IMR-90 (cell line): ENCODE measurements at regions not wholly inside any gene's neighbourhood (a gene's known extent, or its start where the extent isn't known, plus 50 kb on each side); places are given as distances from the start of the nearest gene placed in this dataset.

Source experiments
- ATAC-seq: fragments of 200-7000 bp; cut with Tn5 transposase; 2 replicates; pipeline ENCODE4 v1.9.1; 2020; ENCODE audit warnings: low read depth, mild to moderate bottlenecking, moderate library complexity
- BruUV-seq: library from RNA; stranded (reverse); fragments of 400-500 nt; replicated peaks from 2 replicates; lab custom pipeline; 2021; lab: Mats Ljungman, UMichigan
- CTCF ChIA-PET: fragments of 300-600 bp; formaldehyde crosslinking; extraction: SDS; loops from one replicate; lab custom pipeline; 2021; ENCODE audit warnings: antibody characterized with exemption; lab: Yijun Ruan, JAX
- POLR2A ChIA-PET: fragments of 300-600 bp; sonication (Branson Sonifier 250); formaldehyde crosslinking; loops from one replicate; lab custom pipeline; 2022; ENCODE audit warnings: antibody characterized with exemption; ENCODE audit not compliant: unreplicated experiment; lab: Charles Lee
- DNase-seq: peaks from one replicate; pipeline ENCODE4 v3.0.0; 2013
- H2AFZ ChIP-seq: replicated peaks from 2 replicates; pipeline ENCODE3; 2013; ENCODE audit warnings: low read length, mild to moderate bottlenecking; ENCODE audit not compliant: poor library complexity
- H2AK5ac ChIP-seq: 2 replicates; pipeline ENCODE4 v1.6.1; 2013; ENCODE audit warnings: low read depth, low read length, inconsistent platforms
- H2AK9ac ChIP-seq: replicated peaks from 2 replicates; pipeline ENCODE3; 2013; ENCODE audit warnings: mild to moderate bottlenecking, low read depth, low read length, moderate library complexity; ENCODE audit not compliant: poor library complexity
- H2BK120ac ChIP-seq: 2 replicates; pipeline ENCODE4 v1.6.1; 2013; ENCODE audit warnings: low read depth, low read length, inconsistent platforms
- H2BK15ac ChIP-seq: 3 replicates; pipeline ENCODE4 v1.6.1; 2013; ENCODE audit warnings: low read depth, low read length, inconsistent platforms
- H2BK20ac ChIP-seq: 2 replicates; pipeline ENCODE4 v1.6.1; 2013; ENCODE audit warnings: low read depth, mild to moderate bottlenecking, inconsistent platforms, low read length, moderate library complexity
- H2BK5ac ChIP-seq: 2 replicates; pipeline ENCODE4 v1.6.1; 2013; ENCODE audit warnings: mild to moderate bottlenecking, low read depth, low read length, inconsistent platforms; ENCODE audit not compliant: poor library complexity, severe bottlenecking
- H3K14ac ChIP-seq: replicated peaks from 2 replicates; pipeline ENCODE4 v1.6.1; 2013; ENCODE audit warnings: low read depth, low read length, inconsistent platforms
- H3K18ac ChIP-seq: 2 replicates; pipeline ENCODE4 v1.6.1; 2013; ENCODE audit warnings: low read depth, low read length, control low read depth
- H3K23ac ChIP-seq: 2 replicates; pipeline ENCODE4 v1.6.1; 2013; ENCODE audit warnings: low read depth, low read length, inconsistent platforms
- H3K27ac ChIP-seq: 2 replicates; pipeline ENCODE4 v1.5.1; 2013; ENCODE audit warnings: mild to moderate bottlenecking, control low read depth, low read length; ENCODE audit not compliant: insufficient read depth
- H3K27me3 ChIP-seq: 2 replicates; pipeline ENCODE4 v1.6.1; 2013; ENCODE audit warnings: low read length; ENCODE audit not compliant: control insufficient read depth, insufficient read depth
- H3K36me3 ChIP-seq: 2 replicates; pipeline ENCODE4 v1.6.1; 2013; ENCODE audit warnings: low read length, mixed read lengths; ENCODE audit not compliant: control insufficient read depth, insufficient read depth
- H3K4ac ChIP-seq: 2 replicates; pipeline ENCODE4 v1.6.1; 2013; ENCODE audit warnings: low read depth, low read length, inconsistent platforms
- H3K4me1 ChIP-seq: 2 replicates; pipeline ENCODE4 v1.6.1; 2013; ENCODE audit warnings: low read length, mixed read lengths; ENCODE audit not compliant: control insufficient read depth, insufficient read depth
- H3K4me2 ChIP-seq: 2 replicates; pipeline ENCODE4 v1.6.1; 2013; ENCODE audit warnings: low read depth, mild to moderate bottlenecking, control low read depth, low read length, moderate library complexity
- H3K4me3 ChIP-seq: 2 replicates; pipeline ENCODE4 v1.5.1; 2013; ENCODE audit warnings: low read depth, mild to moderate bottlenecking, control low read depth, low read length, moderate library complexity; ENCODE audit not compliant: insufficient read depth
- H3K56ac ChIP-seq: 2 replicates; pipeline ENCODE4 v1.6.1; 2013; ENCODE audit warnings: low read length, inconsistent platforms; ENCODE audit not compliant: insufficient read depth; ENCODE audit errors: extremely low read depth
- H3K79me1 ChIP-seq, 2 experiments: 2 replicates each; pipeline ENCODE4 v1.6.1; 2013; ENCODE audit warnings: low read length in 2 of 2, inconsistent platforms in 1 of 2, low read depth in 1 of 2
- H3K9ac ChIP-seq: 2 replicates; pipeline ENCODE4 v1.6.1; 2013; ENCODE audit warnings: low read depth, low read length, control low read depth
- H3K9me1 ChIP-seq: 2 replicates; pipeline ENCODE4 v1.6.1; 2013; ENCODE audit warnings: low read length, inconsistent platforms; ENCODE audit not compliant: insufficient read depth
- H3K9me3 ChIP-seq: 2 replicates; pipeline ENCODE4 v1.6.1; 2013; ENCODE audit warnings: low read length; ENCODE audit not compliant: control insufficient read depth, insufficient read depth
- H4K20me1 ChIP-seq: 2 replicates; pipeline ENCODE4 v1.6.1; 2013; ENCODE audit warnings: low read length, inconsistent platforms; ENCODE audit not compliant: insufficient read depth
- H4K5ac ChIP-seq: 2 replicates; pipeline ENCODE4 v1.6.1; 2013; ENCODE audit warnings: mild to moderate bottlenecking, low read depth, low read length, control low read depth
- H4K8ac ChIP-seq, 2 experiments: 2 replicates each; pipeline ENCODE4 v1.6.1; 2013; ENCODE audit warnings: low read depth in 2 of 2, low read length in 2 of 2, control low read depth in 1 of 2, inconsistent platforms in 1 of 2
- H4K91ac ChIP-seq: 2 replicates; pipeline ENCODE4 v1.6.1; 2013; ENCODE audit warnings: low read depth, low read length, inconsistent platforms; ENCODE audit not compliant: insufficient read depth
- BHLHE40 ChIP-seq: fragments of 150-350 bp; IDR thresholded peaks from 2 replicates; pipeline ENCODE4 v1.6.1; 2016; ENCODE audit warnings: mild to moderate bottlenecking, low read depth, low read length
- CEBPB ChIP-seq: IDR thresholded peaks from 2 replicates; pipeline ENCODE4 v1.6.1; 2012; ENCODE audit warnings: low read depth, low read length, improper control_type of control experiment
- CHD1 ChIP-seq: IDR thresholded peaks from 2 replicates; pipeline ENCODE4 v1.6.1; 2012; ENCODE audit warnings: low read depth, low read length, improper control_type of control experiment
- FOS ChIP-seq: fragments of 150-350 bp; IDR thresholded peaks from 2 replicates; pipeline ENCODE4 v1.6.1; 2016; ENCODE audit warnings: low read depth, low read length
- MAFK ChIP-seq: IDR thresholded peaks from 2 replicates; pipeline ENCODE4 v1.6.1; 2012; ENCODE audit warnings: low read depth, low read length, improper control_type of control experiment
- NFE2L2 ChIP-seq: fragments of 150-350 bp; IDR thresholded peaks from 2 replicates; pipeline ENCODE4 v1.6.1; 2016; ENCODE audit warnings: low read depth, mild to moderate bottlenecking, low read length
- POLR2A ChIP-seq: IDR thresholded peaks from 2 replicates; pipeline ENCODE4 v1.6.1; 2012; ENCODE audit warnings: mild to moderate bottlenecking, low read depth, low read length
- RAD21 ChIP-seq: IDR thresholded peaks from 2 replicates; pipeline ENCODE4 v1.6.1; 2012; ENCODE audit warnings: low read length, improper control_type of control experiment
- RCOR1 ChIP-seq: IDR thresholded peaks from 2 replicates; pipeline ENCODE4 v1.6.1; 2012; ENCODE audit warnings: mild to moderate bottlenecking, low read length, improper control_type of control experiment; ENCODE audit not compliant: insufficient replicate concordance
- SMC3 ChIP-seq: fragments of 150-350 bp; IDR thresholded peaks from 2 replicates; pipeline ENCODE4 v1.6.1; 2016; ENCODE audit warnings: low read depth, mild to moderate bottlenecking, antibody characterized with exemption, low read length, moderate library complexity
- USF2 ChIP-seq: fragments of 150-350 bp; IDR thresholded peaks from 2 replicates; pipeline ENCODE4 v1.6.1; 2017; ENCODE audit warnings: mild to moderate bottlenecking, antibody characterized with exemption, low read length, low read depth
- WGBS, 2 experiments: methylation state at CpG; one replicate each; pipeline versions ENCODE4 v1.1.5 to v1.1.7; 2013; ENCODE audit warnings: missing lambda C conversion rate in 2 of 2; ENCODE audit not compliant: insufficient read length in 1 of 2; ENCODE audit errors: extremely low coverage in 2 of 2; 5-methylcytosine and 5-hydroxymethylcytosine counted together
- dilution Hi-C: fragments of 300-500 bp; cut with HindIII; formaldehyde crosslinking; loops from one replicate; pipeline ENCODE4 v1.14.3; 2018; ENCODE audit warnings: low sequenced_read_pairs; ENCODE audit not compliant: unreplicated experiment
- in situ Hi-C: fragments of 300-500 bp; cut with MboI; formaldehyde crosslinking; loops from 3 replicates; pipeline ENCODE4 v1.14.3; 2019; ENCODE audit warnings: low sequenced_read_pairs, inconsistent platforms, mixed read lengths
- intact Hi-C: fragments of 100-400 bp; cut with micrococcal nuclease; formaldehyde crosslinking; loops from 2 replicates; pipeline ENCODE4 v1.10.0; 2022
- TF ChIP-seq, protein P1 (sequence below): conservative IDR thresholded peaks from 2 replicates; pipeline ENCODE4 v1.5.1; 2012; ENCODE audit warnings: mild to moderate bottlenecking, low read depth, low read length, improper control_type of control experiment
- TF ChIP-seq, protein P2 (sequence below): fragments of 150-350 bp; IDR thresholded peaks from 2 replicates; pipeline ENCODE4 v1.6.1; 2016; ENCODE audit warnings: low read depth, mild to moderate bottlenecking, low read length, moderate library complexity, borderline replicate concordance

DNA sequence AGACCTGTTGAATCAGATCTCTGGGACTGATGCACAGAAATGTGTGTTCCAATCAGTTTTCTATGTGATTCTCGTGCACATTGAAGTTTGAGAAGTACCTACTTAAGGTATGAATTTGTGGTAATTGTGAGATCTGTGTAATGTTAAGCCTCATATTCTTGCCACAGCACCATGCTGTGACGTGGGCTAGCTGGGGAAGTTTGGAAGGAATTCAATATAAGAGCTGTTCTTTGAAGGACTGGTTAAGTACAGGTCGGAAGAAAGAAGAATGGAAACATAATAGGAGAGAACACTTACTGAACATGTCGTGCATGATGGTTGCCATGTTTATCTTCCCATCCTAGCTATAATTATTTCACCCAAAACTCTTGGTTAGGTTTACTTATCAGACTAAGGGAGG lies 79.7 kb upstream of the CXXC4 start:
- in situ Hi-C loops (no loop called here), intact Hi-C loops (no loop called here), dilution Hi-C loops (no loop called here)
- Histone ChIP-seq H2AK5ac (no peak overlapping the region), H2BK20ac (no peak overlapping the region), H2BK5ac (no peak overlapping the region), H3K18ac (no peak overlapping the region), H2BK15ac (no peak overlapping the region), H3K56ac (no peak overlapping the region), H3K27ac (no peak overlapping the region), H3K27me3 (no peaks in the 10 kb centered on the region), H3K4me2 (no peak overlapping the region), H2AFZ (no peak overlapping the region), H4K91ac (no peak overlapping the region), H4K5ac (no peak overlapping the region), H4K8ac (no peak overlapping the region), H3K9me1 (no peaks in the 10 kb centered on the region), H3K79me1 (no peaks in the 10 kb centered on the region), H3K4me1 (no peaks in the 10 kb centered on the region), H2AK9ac (no peak overlapping the region), H3K9ac (no peak overlapping the region), H3K4ac (no peak overlapping the region), H3K4me3 (no peak overlapping the region), H3K23ac (no peak overlapping the region), H4K20me1 (no peaks in the 10 kb centered on the region), H3K36me3 (no peaks in the 10 kb centered on the region), H3K9me3 (0 out of 2 replicates have a peak, but pooled peaks cover 2% of the 10 kb centered on the region), H2BK120ac (no peak overlapping the region), H3K14ac (no peak overlapping the region)
- ATAC-seq (no peak), DNase-seq (no peak)
- ChIA-PET CTCF (no interaction called here), POLR2A (no interaction called here)
- no peak for TF ChIP-seq FOS
- no peak for TF ChIP-seq RCOR1
- TF ChIP-seq, protein P1, sequence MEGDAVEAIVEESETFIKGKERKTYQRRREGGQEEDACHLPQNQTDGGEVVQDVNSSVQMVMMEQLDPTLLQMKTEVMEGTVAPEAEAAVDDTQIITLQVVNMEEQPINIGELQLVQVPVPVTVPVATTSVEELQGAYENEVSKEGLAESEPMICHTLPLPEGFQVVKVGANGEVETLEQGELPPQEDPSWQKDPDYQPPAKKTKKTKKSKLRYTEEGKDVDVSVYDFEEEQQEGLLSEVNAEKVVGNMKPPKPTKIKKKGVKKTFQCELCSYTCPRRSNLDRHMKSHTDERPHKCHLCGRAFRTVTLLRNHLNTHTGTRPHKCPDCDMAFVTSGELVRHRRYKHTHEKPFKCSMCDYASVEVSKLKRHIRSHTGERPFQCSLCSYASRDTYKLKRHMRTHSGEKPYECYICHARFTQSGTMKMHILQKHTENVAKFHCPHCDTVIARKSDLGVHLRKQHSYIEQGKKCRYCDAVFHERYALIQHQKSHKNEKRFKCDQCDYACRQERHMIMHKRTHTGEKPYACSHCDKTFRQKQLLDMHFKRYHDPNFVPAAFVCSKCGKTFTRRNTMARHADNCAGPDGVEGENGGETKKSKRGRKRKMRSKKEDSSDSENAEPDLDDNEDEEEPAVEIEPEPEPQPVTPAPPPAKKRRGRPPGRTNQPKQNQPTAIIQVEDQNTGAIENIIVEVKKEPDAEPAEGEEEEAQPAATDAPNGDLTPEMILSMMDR = no peak
- TF ChIP-seq, protein P2, sequence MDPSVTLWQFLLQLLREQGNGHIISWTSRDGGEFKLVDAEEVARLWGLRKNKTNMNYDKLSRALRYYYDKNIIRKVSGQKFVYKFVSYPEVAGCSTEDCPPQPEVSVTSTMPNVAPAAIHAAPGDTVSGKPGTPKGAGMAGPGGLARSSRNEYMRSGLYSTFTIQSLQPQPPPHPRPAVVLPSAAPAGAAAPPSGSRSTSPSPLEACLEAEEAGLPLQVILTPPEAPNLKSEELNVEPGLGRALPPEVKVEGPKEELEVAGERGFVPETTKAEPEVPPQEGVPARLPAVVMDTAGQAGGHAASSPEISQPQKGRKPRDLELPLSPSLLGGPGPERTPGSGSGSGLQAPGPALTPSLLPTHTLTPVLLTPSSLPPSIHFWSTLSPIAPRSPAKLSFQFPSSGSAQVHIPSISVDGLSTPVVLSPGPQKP = no peak
- no peak for TF ChIP-seq POLR2A
- TF ChIP-seq CHD1 = no peak
- TF ChIP-seq BHLHE40 = no peak
- TF ChIP-seq CEBPB = no peak
- TF ChIP-seq NFE2L2 = no peak
- no peak for TF ChIP-seq MAFK
- no peak for TF ChIP-seq USF2
- TF ChIP-seq RAD21 = no peak
- TF ChIP-seq SMC3 = no peak
- no TSS peak for BruUV-seq
- WGBS, 2 experiments = no CpG with 5 or more reads among the region's 4 CpGs
